PC-3 (cell line): ENCODE measurements at regions not wholly inside any gene's neighbourhood (a gene's known extent, or its start where the extent isn't known, plus 50 kb on each side); places are given as distances from the start of the nearest gene placed in this dataset.

Experiments
- ATAC-seq: fragments of 200-7000 bp; cut with Tn5 transposase; 2 replicates; pipeline ENCODE4 v1.9.1; 2020; ENCODE audit warnings: mild to moderate bottlenecking, moderate library complexity
- BruUV-seq: library from RNA; stranded (reverse); fragments of 400-500 nt; replicated peaks from 2 replicates; lab custom pipeline; 2021; lab: Mats Ljungman, UMichigan
- CTCF ChIA-PET: fragments of 300-600 bp; sonication (Branson Sonifier 250); formaldehyde crosslinking; loops from one replicate; lab custom pipeline; 2022; ENCODE audit warnings: antibody characterized with exemption; lab: Charles Lee
- POLR2A ChIA-PET: fragments of 300-600 bp; sonication (Branson Sonifier 250); formaldehyde crosslinking; loops from one replicate; lab custom pipeline; 2022; ENCODE audit warnings: antibody characterized with exemption; ENCODE audit not compliant: unreplicated experiment; lab: Charles Lee
- DNase-seq: peaks from one replicate; pipeline ENCODE4 v3.0.0-alpha.2; 2015
- H2AFZ ChIP-seq: fragments of 300-600 bp; sonication (generic); 2 replicates; pipeline ENCODE4 v1.6.0; 2016; ENCODE audit warnings: antibody characterized with exemption, low read length
- H3F3A ChIP-seq: fragments of 300-600 bp; sonication (generic); one replicate; pipeline ENCODE4 v1.6.0; 2017; ENCODE audit warnings: antibody characterized with exemption, low read length, control low read depth, mild to moderate bottlenecking; ENCODE audit not compliant: unreplicated experiment
- H3K27ac ChIP-seq: fragments of 300-600 bp; sonication (generic); 2 replicates; pipeline ENCODE4 v1.5.1; 2016; ENCODE audit warnings: mild to moderate bottlenecking, low read length
- H3K27me3 ChIP-seq: fragments of 300-600 bp; sonication (generic); 2 replicates; pipeline ENCODE4 v1.6.1; 2016; ENCODE audit warnings: low read length, mixed read lengths
- H3K36me3 ChIP-seq: fragments of 300-600 bp; sonication (generic); 2 replicates; pipeline ENCODE4 v1.6.1; 2016; ENCODE audit warnings: low read depth, mixed run types, low read length, mixed read lengths
- H3K4me1 ChIP-seq: fragments of 300-600 bp; sonication (generic); 2 replicates; pipeline ENCODE4 v1.5.1; 2016; ENCODE audit warnings: low read length; ENCODE audit not compliant: insufficient read depth
- H3K4me2 ChIP-seq: fragments of 300-600 bp; sonication (generic); 2 replicates; pipeline ENCODE4 v1.6.0; 2016; ENCODE audit warnings: low read length
- H3K4me3 ChIP-seq: fragments of 300-600 bp; sonication (generic); 2 replicates; pipeline ENCODE4 v1.5.1; 2016; ENCODE audit warnings: mild to moderate bottlenecking, low read length, mixed read lengths
- H3K79me2 ChIP-seq: fragments of 300-600 bp; sonication (generic); 2 replicates; pipeline ENCODE4 v1.6.1; 2017; ENCODE audit warnings: low read length, mixed read lengths
- H3K9ac ChIP-seq: fragments of 300-600 bp; sonication (generic); 2 replicates; pipeline ENCODE4 v1.6.0; 2016; ENCODE audit warnings: mild to moderate bottlenecking, low read length
- H3K9me2 ChIP-seq: fragments of 300-600 bp; sonication (generic); replicated peaks from 2 replicates; pipeline ENCODE4 v1.6.1; 2016; ENCODE audit warnings: mixed run types, low read length, mixed read lengths
- H3K9me3 ChIP-seq: fragments of 300-600 bp; sonication (generic); 2 replicates; pipeline ENCODE4 v1.6.1; 2016; ENCODE audit warnings: low read length, mixed read lengths
- H4K20me1 ChIP-seq: fragments of 300-600 bp; sonication (generic); 2 replicates; pipeline ENCODE4 v1.6.1; 2016; ENCODE audit warnings: low read length, mixed read lengths
- CTCF ChIP-seq: fragments of 300-600 bp; sonication (generic); conservative IDR thresholded peaks from 2 replicates; pipeline ENCODE4 v1.5.1; 2017; ENCODE audit warnings: antibody characterized with exemption, low read depth, mild to moderate bottlenecking, low read length
- EZH2 ChIP-seq: fragments of 300-600 bp; sonication (generic); IDR thresholded peaks from one replicate; pipeline ENCODE4 v1.6.1; 2017; ENCODE audit warnings: antibody characterized with exemption, mild to moderate bottlenecking, low read length; ENCODE audit not compliant: unreplicated experiment
- EZH2phosphoT487 ChIP-seq: fragments of 300-600 bp; sonication (generic); IDR thresholded peaks from 2 replicates; pipeline ENCODE4 v1.6.1; 2018; ENCODE audit warnings: mild to moderate bottlenecking, antibody characterized with exemption, low read length, borderline replicate concordance
- intact Hi-C: fragments of 100-400 bp; cut with micrococcal nuclease; formaldehyde crosslinking; loops from 2 replicates; pipeline ENCODE4 v1.9.0; 2023

- Histone ChIP-seq H3K27me3 (no peaks in the 10 kb centered on the region), H3K36me3 (no peaks in the 10 kb centered on the region), H3K4me3 (no peak overlapping the region), H3K79me2 (no peaks in the 10 kb centered on the region), H3F3A (no peaks in the 10 kb centered on the region), H3K9me3 (no peaks in the 10 kb centered on the region), H3K9me2 (no peaks in the 10 kb centered on the region), H3K4me1 (peaks cover 6% of the 10 kb centered on the region), H3K9ac (no peak overlapping the region), H3K27ac (no peak overlapping the region), H3K4me2 (no peak overlapping the region), H4K20me1 (no peaks in the 10 kb centered on the region), H2AFZ (no peak overlapping the region)
- intact Hi-C loops: no loop called here
- CTCF ChIA-PET: no interaction called here
- POLR2A ChIA-PET: no interaction called here
- BruUV-seq: no TSS peak
- no peak for ATAC-seq
- TF ChIP-seq EZH2 (no peak), EZH2phosphoT487 (no peak), CTCF (no peak)
- DNase-seq: no peak
Measured at GRCh38 chr12:105927564-105927963, 211.2 kb downstream of the NUAK1 start.

GRCh38 chr12:105928436-105928835 lies 210.3 kb downstream of the NUAK1 start:
- H3K79me2 ChIP-seq: no peaks in the 10 kb centered on the region
- no peak overlapping the region for H3K27ac ChIP-seq
- intact Hi-C loops: no loop called here
- no peak overlapping the region for H3K4me2 ChIP-seq
- H3K9me3 ChIP-seq: no peaks in the 10 kb centered on the region
- H3K4me3 ChIP-seq: no peak overlapping the region
- ChIA-PET POLR2A (no interaction called here), CTCF (no interaction called here)
- H3K27me3 ChIP-seq: no peaks in the 10 kb centered on the region
- TF ChIP-seq EZH2phosphoT487: no peak
- TF ChIP-seq EZH2: no peak
- TF ChIP-seq CTCF: no peak
- no TSS peak for BruUV-seq
- H4K20me1 ChIP-seq: no peaks in the 10 kb centered on the region
- peak; percentile 26 for DNase-seq
- H2AFZ ChIP-seq: no peak overlapping the region
- no peak for ATAC-seq
- no peaks in the 10 kb centered on the region for H3F3A ChIP-seq
- H3K9me2 ChIP-seq: no peaks in the 10 kb centered on the region
- H3K4me1 ChIP-seq: peaks cover 2% of the 10 kb centered on the region
- H3K9ac ChIP-seq: no peak overlapping the region
- H3K36me3 ChIP-seq: no peaks in the 10 kb centered on the region

- Histone ChIP-seq H3K36me3 (no peaks in the 10 kb centered on the region), H3K9me3 (no peaks in the 10 kb centered on the region), H3K9me2 (no peaks in the 10 kb centered on the region), H3K79me2 (no peaks in the 10 kb centered on the region), H3K27ac (no peak overlapping the region), H3F3A (peaks cover 5% of the 10 kb centered on the region), H3K4me1 (peaks cover 9% of the 10 kb centered on the region), H4K20me1 (no peaks in the 10 kb centered on the region), H3K27me3 (no peaks in the 10 kb centered on the region), H3K9ac (no peak overlapping the region), H3K4me3 (no peak overlapping the region), H2AFZ (no peak overlapping the region), H3K4me2 (no peak overlapping the region)
- DNase-seq (no peak), ATAC-seq (no peak)
- BruUV-seq: no TSS peak
- intact Hi-C loops: no loop called here
- TF ChIP-seq CTCF (no peak), EZH2phosphoT487 (no peak), EZH2 (no peak)
- POLR2A ChIA-PET: no interaction called here
- CTCF ChIA-PET: interaction anchor here (0.6 kb wide), 1 partner anchor 124 kb away, joined by 8 read pairs; no protein-coding TSS in a partner anchor
Measured at GRCh38 chr12:105929192-105929591, 209.6 kb downstream of the NUAK1 start.
